ENCODE measurements at regions not wholly inside any gene's neighbourhood (a gene's known extent, or its start where the extent isn't known, plus 50 kb on each side); places are given as distances from the start of the nearest gene placed in this dataset.

DNA sequence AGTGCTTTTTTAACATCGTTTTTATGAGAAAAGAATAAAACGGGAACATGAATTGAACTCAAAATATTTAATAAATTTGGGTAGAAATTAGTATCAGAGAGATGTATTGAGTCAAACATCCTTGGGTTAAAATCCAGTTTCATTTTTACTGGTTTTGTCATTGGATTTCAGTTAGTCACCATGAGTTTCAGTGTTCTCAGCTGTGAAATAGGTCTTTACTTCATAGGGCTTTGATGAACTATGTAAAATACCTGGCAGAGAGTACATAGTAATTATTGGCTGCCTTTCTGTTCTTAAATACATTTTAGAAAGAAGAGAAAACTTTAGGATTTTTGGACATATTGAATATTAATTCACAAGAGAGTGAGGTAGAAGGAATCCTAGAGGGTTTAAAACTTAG lies 105.8 kb downstream of the TANC2 start:
- TF ChIP-seq POLR2A (IDR thresholded peaks at IDR 0.05; ENCODE audit: low read depth, low read length) (no peak), SPI1 (IDR thresholded peaks at IDR 0.05; ENCODE audit: low read depth, low read length) (no peak), POLR2AphosphoS5 (IDR thresholded peaks at IDR 0.05; ENCODE audit: low read depth, low read length) (no peak), TAF1 (IDR thresholded peaks at IDR 0.05; ENCODE audit: low read depth, low read length) (no peak), POU2F2 (IDR thresholded peaks at IDR 0.05; ENCODE audit: low read depth, low read length) (no peak), PAX5 (IDR thresholded peaks at IDR 0.05; ENCODE audit: insufficient read depth, low read length, severe bottlenecking) (no peak)
